ENCODE measurements at regions not wholly inside any gene's neighbourhood (a gene's known extent, or its start where the extent isn't known, plus 50 kb on each side); places are given as distances from the start of the nearest gene placed in this dataset.
"Not testable (repeated sequence)": the region's sequence is repeated elsewhere in the genome, so short reads cannot be mapped to it uniquely, and the experiment has no call there.

GRCh38 chr6:170040115-170040500, 250.8 kb downstream of the DLL1 start:
- DNase-seq, result no peak

- DNase-seq, result no peak
These were observed 251.4 kb downstream of the DLL1 start for GRCh38 chr6:170039156-170040114.

- no peak for DNase-seq
These were observed 252.2 kb downstream of the DLL1 start for GRCh38 chr6:170038708-170039107.

GRCh38 chr6:170038251-170038650, 252.6 kb downstream of the DLL1 start:
- no peak for DNase-seq

GRCh38 chr6:170037541-170038250, 253.2 kb downstream of the DLL1 start:
- DNase-seq, result no peak

- no peak for DNase-seq
These were observed 254.0 kb downstream of the DLL1 start for GRCh38 chr6:170036916-170037315.

GRCh38 chr6:170036367-170036766, 254.5 kb downstream of the DLL1 start:
- DNase-seq, result not testable (repeated sequence)

- no peak for DNase-seq
These were observed 255.0 kb downstream of the DLL1 start for GRCh38 chr6:170035901-170036304.

- DNase-seq, result no peak
These were observed 255.8 kb downstream of the DLL1 start for GRCh38 chr6:170035044-170035443.

GRCh38 chr6:170034294-170034693, 256.6 kb downstream of the DLL1 start:
- DNase-seq, result no peak

GRCh38 chr6:170033666-170034065, 257.2 kb downstream of the DLL1 start:
- DNase-seq, result no peak

- DNase-seq, result no peak
These were observed 258.1 kb downstream of the DLL1 start for GRCh38 chr6:170032706-170033309.

GRCh38 chr6:170032197-170032596, 258.7 kb downstream of the DLL1 start:
- no peak for DNase-seq

GRCh38 chr6:170031684-170032121, 259.2 kb downstream of the DLL1 start:
- no peak for DNase-seq

GRCh38 chr6:170030821-170031471, 259.9 kb downstream of the DLL1 start:
- DNase-seq, result no peak

- no peak for DNase-seq
These were observed 260.5 kb downstream of the DLL1 start for GRCh38 chr6:170030284-170030815.

- DNase-seq, result no peak
These were observed 261.2 kb downstream of the DLL1 start for GRCh38 chr6:170029416-170030283.

GRCh38 chr6:170028629-170029345, 262.1 kb downstream of the DLL1 start:
- DNase-seq, result no peak

GRCh38 chr6:170027647-170028043, 263.2 kb downstream of the DLL1 start:
- DNase-seq, result no peak

GRCh38 chr6:170026751-170027646, 263.9 kb downstream of the DLL1 start:
- no peak for DNase-seq

Data from NCI-H446 treated with DMSO at 0.1 percent for 48 hours (cell line).